Gastroesophageal sphincter (tissue), 4 donors: ENCODE measurements at regions not wholly inside any gene's neighbourhood (a gene's known extent, or its start where the extent isn't known, plus 50 kb on each side); places are given as distances from the start of the nearest gene placed in this dataset.
"Not testable (repeated sequence)": the region's sequence is repeated elsewhere in the genome, so short reads cannot be mapped to it uniquely, and the experiment has no call there.

ENCODE experiments used
- ATAC-seq: fragments of 150-250 bp; one replicate; pipeline ENCODE4 v1.9.1; 2016; ENCODE audit warnings: mild to moderate bottlenecking, moderate library complexity
- H3K27ac ChIP-seq, 4 donors: fragments of 200-600 bp; sonication (generic) in 3 of 4; 1 replicate in 3 of 4; 2 replicates in 1 of 4; pipeline ENCODE4 v1.5.1; 2016 to 2019
- H3K27me3 ChIP-seq: fragments of 200-600 bp; sonication (generic); one replicate; pipeline ENCODE4 v1.5.1; 2019
- H3K36me3 ChIP-seq, 2 donors: fragments of 200-600 bp; sonication (generic); one replicate each; pipeline ENCODE4 v1.5.1; 2019; ENCODE audit warnings: control low read depth in 1 of 2
- H3K4me1 ChIP-seq, 3 donors: fragments of 200-600 bp; sonication (generic); 1 replicate in 2 of 3; 2 replicates in 1 of 3; pipeline ENCODE4 v1.5.1; 2016 to 2019; ENCODE audit warnings: control low read depth in 2 of 3
- H3K4me3 ChIP-seq, 2 donors: fragments of 200-600 bp; sonication (generic); one replicate each; pipeline ENCODE4 v1.5.1; 2019; ENCODE audit warnings: mild to moderate bottlenecking in 1 of 2, moderate library complexity in 1 of 2
- H3K9me3 ChIP-seq, 3 donors: fragments of 200-600 bp; sonication (generic); one replicate each; pipeline ENCODE4 v1.5.1; 2017 to 2019; ENCODE audit warnings: control low read depth in 2 of 3
- CTCF ChIP-seq, 4 experiments: fragments of 200-600 bp in 2 of 4; fragments of 450-650 bp in 2 of 4; sonication (generic) in 1 of 4; IDR thresholded peaks; one replicate each; pipeline ENCODE4 v1.5.1; 2017 to 2019; ENCODE audit warnings: antibody characterized with exemption in 4 of 4, mild to moderate bottlenecking in 2 of 4, moderate library complexity in 2 of 4
- EP300 ChIP-seq: sonication (generic); formaldehyde crosslinking; IDR thresholded peaks from one replicate; pipeline ENCODE4 v1.6.1; 2017; ENCODE audit warnings: antibody characterized with exemption, mild to moderate bottlenecking
- POLR2A ChIP-seq, 2 donors: fragments of 450-650 bp; IDR thresholded peaks; one replicate each; pipeline ENCODE4 v1.6.1; 2017; ENCODE audit warnings: antibody characterized with exemption in 2 of 2, mild to moderate bottlenecking in 2 of 2, moderate library complexity in 1 of 2
- POLR2AphosphoS5 ChIP-seq: sonication (generic); formaldehyde crosslinking; IDR thresholded peaks from one replicate; pipeline ENCODE4 v1.6.1; 2017; ENCODE audit warnings: antibody characterized with exemption
- WGBS, 2 donors: methylation state at CpG; one replicate each; pipeline ENCODE4 v1.1.5; 2018; ENCODE audit warnings: low coverage in 1 of 2; 5-methylcytosine and 5-hydroxymethylcytosine counted together

GRCh38 chr14:89549381-89550125, 132.5 kb upstream of the FOXN3 start:
- H3K36me3 ChIP-seq: no peaks in the 10 kb centered on the region
- 91 to 97% methylated on average over 4 to 10 of the region's 12 CpGs for WGBS, 2 donors
- H3K9me3 ChIP-seq: no peaks in the 10 kb centered on the region
- H3K4me3 ChIP-seq: no peak overlapping the region
- H3K27me3 ChIP-seq: no peaks in the 10 kb centered on the region
- no peak for TF ChIP-seq EP300
- TF ChIP-seq POLR2A (IDR thresholded peaks at IDR 0.05): no peak
- TF ChIP-seq CTCF (IDR thresholded peaks at IDR 0.05): no peak
- no peak for TF ChIP-seq POLR2AphosphoS5
- H3K27ac ChIP-seq: no peak overlapping the region
- peaks cover 0 to 22% (median 0%) of the 10 kb centered on the region in 3 donors for H3K4me1 ChIP-seq
- ATAC-seq: no peak

- not testable (repeated sequence) for H3K36me3 ChIP-seq, H3K27ac ChIP-seq, H3K9me3 ChIP-seq, H3K4me3 ChIP-seq, ATAC-seq, H3K27me3 ChIP-seq
- WGBS, 2 donors: 96 to 100% methylated on average over 5 of the region's 5 CpGs
- H3K4me1 ChIP-seq: peaks cover 0 to 35% (median 8%) of the 10 kb centered on the region in 3 donors
These were observed 130.0 kb upstream of the FOXN3 start for GRCh38 chr14:89547047-89547446.

GRCh38 chr14:89544636-89545301, 127.7 kb upstream of the FOXN3 start:
- no peak for TF ChIP-seq POLR2A (IDR thresholded peaks at IDR 0.05)
- TF ChIP-seq POLR2AphosphoS5: no peak
- TF ChIP-seq EP300: no peak
- TF ChIP-seq CTCF (IDR thresholded peaks at IDR 0.05): no peak
- no peak for ATAC-seq
- H3K4me1 ChIP-seq: peaks cover 0 to 16% (median 8%) of the 10 kb centered on the region in 3 donors
- no peak overlapping the region for H3K4me3 ChIP-seq
- WGBS, 2 donors: 86 to 94% methylated on average over 3 to 6 of the region's 6 CpGs
- no peaks in the 10 kb centered on the region for H3K27me3 ChIP-seq
- no peaks in the 10 kb centered on the region for H3K9me3 ChIP-seq
- H3K36me3 ChIP-seq: no peaks in the 10 kb centered on the region
- H3K27ac ChIP-seq: no peak overlapping the region

- no peak for ATAC-seq
- H3K27ac ChIP-seq: peak overlapping the region in 1 of 4 donors; percentile 20
- H3K36me3 ChIP-seq: no peaks in the 10 kb centered on the region
- H3K4me3 ChIP-seq: no peak overlapping the region
- 0 to 17% methylated on average over 2 to 7 of the region's 7 CpGs for WGBS, 2 donors
- no peak for TF ChIP-seq POLR2A (IDR thresholded peaks at IDR 0.05)
- TF ChIP-seq EP300: no peak
- TF ChIP-seq CTCF (IDR thresholded peaks at IDR 0.05): no peak
- TF ChIP-seq POLR2AphosphoS5: no peak
- no peaks in the 10 kb centered on the region for H3K9me3 ChIP-seq
- H3K27me3 ChIP-seq: no peaks in the 10 kb centered on the region
- peaks cover 0 to 16% (median 8%) of the 10 kb centered on the region in 3 donors for H3K4me1 ChIP-seq
These were observed 126.4 kb upstream of the FOXN3 start for GRCh38 chr14:89543425-89543790.

GRCh38 chr14:89542786-89543424, 125.9 kb upstream of the FOXN3 start:
- WGBS, 2 donors: 9 to 53% methylated on average over 4 of the region's 4 CpGs
- H3K27me3 ChIP-seq: no peaks in the 10 kb centered on the region
- H3K4me3 ChIP-seq: no peak overlapping the region
- peaks cover 0 to 16% (median 8%) of the 10 kb centered on the region in 3 donors for H3K4me1 ChIP-seq
- no peak for ATAC-seq
- peak overlapping the region in 2 of 4 donors; percentile 20 to 44 for H3K27ac ChIP-seq
- H3K9me3 ChIP-seq: no peaks in the 10 kb centered on the region
- TF ChIP-seq EP300 (no peak), POLR2A (IDR thresholded peaks at IDR 0.05) (no peak), CTCF (IDR thresholded peaks at IDR 0.05) (no peak), POLR2AphosphoS5 (no peak)
- no peaks in the 10 kb centered on the region for H3K36me3 ChIP-seq
